Nephron progenitor cell (in vitro differentiated cells): ENCODE measurements at regions not wholly inside any gene's neighbourhood (a gene's known extent, or its start where the extent isn't known, plus 50 kb on each side); places are given as distances from the start of the nearest gene placed in this dataset.
"Not testable (repeated sequence)": the region's sequence is repeated elsewhere in the genome, so short reads cannot be mapped to it uniquely, and the experiment has no call there.

Experiments used
- DNase-seq: peaks from one replicate; pipeline ENCODE4 v3.0.0; 2021
- H3K27ac Mint-ChIP-seq: 2 replicates; pipeline ENCODE4 v1.8.0; 2021; ENCODE audit warnings: mild to moderate bottlenecking, moderate library complexity, mixed read lengths
- H3K27me3 Mint-ChIP-seq: 2 replicates; pipeline ENCODE4 v1.8.0; 2021; ENCODE audit warnings: mild to moderate bottlenecking, low read depth, mixed read lengths; ENCODE audit not compliant: poor library complexity
- H3K36me3 Mint-ChIP-seq: 2 replicates; pipeline ENCODE4 v1.8.0; 2021; ENCODE audit warnings: low read depth, mixed read lengths
- H3K4me1 Mint-ChIP-seq: 2 replicates; pipeline ENCODE4 v1.8.0; 2021; ENCODE audit warnings: mixed read lengths
- H3K4me3 Mint-ChIP-seq: 2 replicates; pipeline ENCODE4 v1.8.0; 2021; ENCODE audit warnings: mild to moderate bottlenecking, moderate library complexity, mixed read lengths
- H3K9me3 Mint-ChIP-seq: 2 replicates; pipeline ENCODE4 v1.8.0; 2021; ENCODE audit warnings: mild to moderate bottlenecking, moderate library complexity, mixed read lengths
- CTCF ChIP-seq: fragments of 200-600 bp; sonication (generic); IDR thresholded peaks from 2 replicates; pipeline ENCODE4 v1.5.0; 2021; ENCODE audit warnings: antibody characterized with exemption

DNA sequence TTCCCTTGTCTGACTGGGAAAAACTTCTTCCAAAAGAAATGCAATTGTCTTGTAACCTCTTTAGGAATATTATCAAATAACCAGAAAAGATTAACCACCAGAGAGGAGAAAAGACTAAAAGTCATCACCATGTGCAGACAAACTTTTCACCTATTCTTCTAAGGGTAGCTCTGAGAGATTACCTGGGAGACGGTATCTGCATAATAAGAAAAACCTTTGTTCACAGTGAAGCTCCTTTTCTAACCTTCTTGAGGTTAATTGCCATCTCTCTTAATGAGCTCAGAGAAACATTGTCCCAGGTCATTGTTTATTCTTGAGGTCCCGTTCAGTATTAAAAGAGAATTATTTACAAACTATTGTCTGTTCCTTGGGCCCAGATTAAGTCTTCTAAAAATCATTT lies 1091.2 kb upstream of the LRRTM1 start:
- Mint-ChIP-seq H3K9me3 (no peaks in the 10 kb centered on the region), H3K4me3 (no peak overlapping the region), H3K4me1 (peaks cover 8% of the 10 kb centered on the region), H3K36me3 (no peaks in the 10 kb centered on the region), H3K27me3 (no peaks in the 10 kb centered on the region), H3K27ac (no peak overlapping the region)
- TF ChIP-seq CTCF, result no peak
- DNase-seq, result no peak

GRCh38 chr2:81389203-81389602 lies 1084.7 kb upstream of the LRRTM1 start:
- Mint-ChIP-seq H3K27ac (no peak overlapping the region), H3K4me3 (no peak overlapping the region), H3K27me3 (no peaks in the 10 kb centered on the region), H3K9me3 (peaks cover 8% of the 10 kb centered on the region), H3K4me1 (no peaks in the 10 kb centered on the region), H3K36me3 (no peaks in the 10 kb centered on the region)
- no peak for DNase-seq
- TF ChIP-seq CTCF, result no peak

DNA sequence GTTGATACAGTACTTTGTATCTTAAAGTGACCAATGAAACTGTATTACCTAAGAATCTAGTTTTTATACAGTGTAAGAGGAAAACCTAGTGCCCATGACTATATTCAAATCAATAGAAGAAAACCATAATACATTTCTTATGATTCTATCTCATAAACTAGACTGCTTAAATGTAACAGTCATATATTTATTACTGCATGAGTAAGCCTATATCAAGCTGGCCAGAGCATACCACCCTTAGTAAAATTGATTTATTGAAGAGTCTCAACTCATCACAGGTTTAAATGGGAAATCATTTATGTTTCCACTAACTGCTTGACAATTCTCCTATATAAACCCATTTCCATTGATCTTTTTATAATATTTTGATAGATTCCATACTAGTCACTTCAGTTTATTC lies 1059.2 kb upstream of the LRRTM1 start:
- H3K9me3 Mint-ChIP-seq, result peaks cover 28% of the 10 kb centered on the region
- DNase-seq, result no peak
- no peak overlapping the region for H3K27ac Mint-ChIP-seq
- no peaks in the 10 kb centered on the region for H3K27me3 Mint-ChIP-seq
- no peak overlapping the region for H3K4me3 Mint-ChIP-seq
- no peaks in the 10 kb centered on the region for H3K36me3 Mint-ChIP-seq
- H3K4me1 Mint-ChIP-seq, result no peaks in the 10 kb centered on the region
- no peak for TF ChIP-seq CTCF

GRCh38 chr2:81362468-81362867 lies 1057.9 kb upstream of the LRRTM1 start:
- H3K9me3 Mint-ChIP-seq, result peaks cover 38% of the 10 kb centered on the region
- H3K4me3 Mint-ChIP-seq, DNase-seq, H3K27me3 Mint-ChIP-seq, H3K27ac Mint-ChIP-seq, H3K4me1 Mint-ChIP-seq, H3K36me3 Mint-ChIP-seq: not testable (repeated sequence)

DNA sequence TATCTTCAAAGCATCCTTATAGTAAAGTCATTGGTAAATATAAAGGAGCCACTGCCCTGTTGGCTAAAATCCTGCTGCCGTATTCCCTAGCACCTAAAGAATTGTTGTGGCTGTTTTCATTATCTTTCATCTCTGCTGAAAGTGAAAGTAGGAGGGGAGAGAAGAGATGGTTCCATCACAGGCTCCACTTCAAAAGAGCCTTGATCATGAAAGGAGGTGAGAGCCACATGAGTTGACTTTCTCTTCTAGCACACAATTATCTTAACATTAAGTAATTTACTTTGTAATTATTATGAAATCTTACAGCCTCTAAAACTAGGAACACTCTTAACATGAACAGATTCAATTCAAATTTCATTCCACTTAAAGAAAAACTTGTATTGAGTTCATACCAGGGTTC lies 1050.9 kb upstream of the LRRTM1 start:
- H3K27me3 Mint-ChIP-seq, result no peaks in the 10 kb centered on the region
- no peak for DNase-seq
- H3K4me1 Mint-ChIP-seq, result no peaks in the 10 kb centered on the region
- H3K36me3 Mint-ChIP-seq, result no peaks in the 10 kb centered on the region
- H3K4me3 Mint-ChIP-seq, result no peak overlapping the region
- no peak overlapping the region for H3K27ac Mint-ChIP-seq
- no peak for TF ChIP-seq CTCF
- peaks cover 30% of the 10 kb centered on the region for H3K9me3 Mint-ChIP-seq

DNA sequence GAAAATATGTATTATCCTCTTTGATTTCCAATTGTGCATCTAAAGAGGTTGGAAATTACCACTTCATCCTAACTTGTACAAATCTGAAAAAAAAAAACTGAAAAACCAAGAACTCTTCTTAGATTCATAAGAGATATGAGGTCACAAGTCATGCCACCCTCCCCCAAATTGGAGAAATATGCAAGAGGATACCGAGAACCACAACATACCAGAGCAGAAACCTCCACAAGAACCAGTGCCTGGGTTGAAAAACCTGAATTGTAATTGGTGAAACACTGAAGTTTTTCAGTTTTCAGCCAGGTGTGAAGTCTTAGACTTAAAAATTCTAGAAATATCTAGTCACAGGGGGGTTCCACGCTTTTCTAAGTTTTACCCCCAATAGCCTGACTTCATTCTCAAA lies 1029.5 kb upstream of the LRRTM1 start:
- no peaks in the 10 kb centered on the region for H3K27me3 Mint-ChIP-seq
- H3K27ac Mint-ChIP-seq, result no peak overlapping the region
- no peaks in the 10 kb centered on the region for H3K4me1 Mint-ChIP-seq
- H3K4me3 Mint-ChIP-seq, result no peak overlapping the region
- no peak for DNase-seq
- no peak for TF ChIP-seq CTCF
- H3K9me3 Mint-ChIP-seq, result no peaks in the 10 kb centered on the region
- H3K36me3 Mint-ChIP-seq, result no peaks in the 10 kb centered on the region
